A549 (cell line): ENCODE measurements at regions not wholly inside any gene's neighbourhood (a gene's known extent, or its start where the extent isn't known, plus 50 kb on each side); places are given as distances from the start of the nearest gene placed in this dataset.

Experiments
- HDAC2 ChIP-seq: fragments of 200-600 bp; sonication (generic); IDR thresholded peaks from 2 replicates; pipeline ENCODE4 v1.6.1; 2016
- POLR2A ChIP-seq: IDR thresholded peaks from 2 replicates; pipeline ENCODE4 v1.6.1; 2012; ENCODE audit warnings: mild to moderate bottlenecking, low read length

GRCh38 chr2:181320638-181321037 is 136.5 kb upstream of the ITGA4 start:
- TF ChIP-seq HDAC2 (no peak), POLR2A (no peak)
